ENCODE measurements at regions not wholly inside any gene's neighbourhood (a gene's known extent, or its start where the extent isn't known, plus 50 kb on each side); places are given as distances from the start of the nearest gene placed in this dataset.
A peak's percentile ranks its signal among the peaks of the same experiment; 100 is the strongest.

DNA sequence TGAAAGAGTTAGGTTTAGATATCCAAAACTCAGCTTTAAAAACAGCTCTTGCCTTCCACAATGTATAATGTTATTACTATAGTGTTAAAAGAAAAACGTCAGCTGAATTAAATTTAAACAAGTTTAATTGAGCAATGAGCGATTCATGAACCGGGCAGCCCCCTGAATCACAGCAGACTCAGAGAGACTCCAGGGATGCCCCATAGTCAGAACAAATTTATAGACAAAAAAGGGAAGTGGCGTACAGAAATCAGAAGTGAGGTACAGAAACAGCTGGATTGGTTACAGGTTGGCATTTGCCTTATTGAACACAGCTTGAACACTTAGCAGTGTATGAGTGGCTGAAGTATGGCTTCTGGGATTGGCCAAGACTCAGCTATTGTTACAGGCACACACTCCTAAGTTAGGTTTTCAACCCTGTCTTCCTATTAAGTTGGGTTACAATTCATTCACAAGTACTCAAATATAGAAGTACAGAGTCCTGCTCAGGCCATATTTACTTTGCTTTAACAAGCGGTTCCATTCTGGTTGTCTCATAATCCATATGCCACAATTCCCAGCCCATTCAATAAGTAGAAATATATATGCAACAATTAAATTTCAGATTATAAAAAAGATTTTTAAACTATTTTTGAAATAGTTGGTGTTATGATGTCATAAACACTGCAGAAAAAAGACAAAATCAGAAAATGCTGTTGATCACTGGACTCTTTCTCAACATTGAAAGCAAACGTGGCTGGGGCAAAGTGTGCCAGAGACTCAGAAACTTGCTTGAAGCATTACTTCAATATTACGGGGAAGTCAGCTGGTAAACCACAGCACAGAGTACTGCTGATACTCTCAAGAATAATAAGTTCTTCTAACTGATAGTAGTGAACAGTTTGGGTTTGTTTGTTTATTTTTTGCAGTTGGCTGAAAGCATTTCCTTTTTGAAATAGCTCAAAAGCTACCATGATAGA lies 459.7 kb downstream of the RAB28 start:
- H3K4me1 Mint-ChIP-seq (ENCODE audit: low read depth) = no peaks in the 10 kb centered on the region
- no peak overlapping the region for H3K27ac Mint-ChIP-seq
- ATAC-seq (replicated peaks in 1 of 2) (no peak), DNase-seq (no peak)
- H3K9me3 Mint-ChIP-seq = peaks cover 5% of the 10 kb centered on the region in 2 donors
- no peaks in the 10 kb centered on the region for H3K36me3 Mint-ChIP-seq (ENCODE audit: insufficient read depth in 2 of 2)
- H3K4me3 Mint-ChIP-seq = no peak overlapping the region
- no peaks in the 10 kb centered on the region for H3K27me3 Mint-ChIP-seq (ENCODE audit: low read depth)

DNA sequence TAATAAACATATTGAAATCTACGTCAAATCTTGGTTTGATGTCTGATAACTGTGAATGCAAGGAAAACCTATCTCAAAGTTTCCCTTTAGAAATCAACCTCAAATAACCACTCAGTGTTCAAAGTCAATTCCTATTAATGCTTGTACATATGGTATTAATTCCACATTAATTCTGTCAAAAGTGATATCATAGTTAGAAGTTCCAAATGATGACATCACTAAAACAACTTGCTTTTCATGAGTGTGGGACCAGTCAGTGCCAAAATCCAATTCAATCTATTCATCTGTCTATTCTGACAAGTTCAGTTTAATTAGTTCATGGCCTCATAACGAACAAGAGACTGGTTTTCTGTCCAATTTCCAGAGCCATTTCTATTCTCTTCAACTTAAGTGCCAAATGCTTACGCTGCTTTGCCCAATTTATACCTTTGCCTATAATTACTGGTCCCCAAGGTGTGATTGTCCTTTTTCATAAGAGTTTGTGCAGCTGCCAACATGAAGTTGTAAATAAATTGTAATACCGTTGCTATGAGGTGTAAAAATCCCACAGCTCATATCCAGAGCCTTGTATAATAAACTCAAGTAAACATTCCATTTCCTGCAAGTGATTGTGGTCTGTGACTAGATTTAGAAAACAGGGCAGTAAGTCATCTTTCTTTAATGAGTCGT lies 476.2 kb downstream of the RAB28 start:
- Mint-ChIP-seq H3K27me3 (ENCODE audit: low read depth) (no peaks in the 10 kb centered on the region), H3K36me3 (ENCODE audit: insufficient read depth in 2 of 2) (peaks cover 0 to 2% of the 10 kb centered on the region in 2 donors), H3K4me1 (ENCODE audit: low read depth) (no peaks in the 10 kb centered on the region), H3K9me3 (peaks cover 3 to 5% of the 10 kb centered on the region in 2 donors), H3K4me3 (no peak overlapping the region), H3K27ac (no peak overlapping the region)
- no peak for DNase-seq
- no peak for ATAC-seq (replicated peaks in 1 of 2)

DNA sequence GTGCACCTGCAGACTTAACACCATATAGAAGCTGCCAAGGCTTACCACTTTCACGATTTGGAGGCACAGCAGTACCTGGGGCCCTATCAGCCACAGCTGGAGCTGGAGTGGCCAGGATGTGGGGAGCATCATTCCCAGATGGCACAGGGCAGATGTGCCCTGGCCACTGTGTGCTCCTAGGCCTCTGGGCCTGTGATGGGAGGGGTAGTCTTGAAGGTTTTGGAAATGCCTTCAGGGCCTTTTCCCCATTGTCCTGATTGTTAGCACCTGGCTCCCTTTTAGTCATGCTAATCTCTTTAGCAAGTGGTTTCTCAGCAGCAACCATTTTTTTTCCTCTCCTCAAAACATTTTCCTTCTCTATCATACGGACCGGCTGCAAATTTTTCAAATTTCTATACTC lies 490.2 kb downstream of the RAB28 start:
- no peaks in the 10 kb centered on the region for H3K4me1 Mint-ChIP-seq (ENCODE audit: low read depth)
- no peaks in the 10 kb centered on the region for H3K27me3 Mint-ChIP-seq (ENCODE audit: low read depth)
- ATAC-seq (replicated peaks in 1 of 2) (no peak), DNase-seq (no peak)
- H3K4me3 Mint-ChIP-seq = no peak overlapping the region
- no peak overlapping the region for H3K27ac Mint-ChIP-seq
- H3K36me3 Mint-ChIP-seq (ENCODE audit: insufficient read depth in 2 of 2) = peaks cover 0 to 7% of the 10 kb centered on the region in 2 donors
- H3K9me3 Mint-ChIP-seq = peaks cover 12 to 17% of the 10 kb centered on the region in 2 donors

DNA sequence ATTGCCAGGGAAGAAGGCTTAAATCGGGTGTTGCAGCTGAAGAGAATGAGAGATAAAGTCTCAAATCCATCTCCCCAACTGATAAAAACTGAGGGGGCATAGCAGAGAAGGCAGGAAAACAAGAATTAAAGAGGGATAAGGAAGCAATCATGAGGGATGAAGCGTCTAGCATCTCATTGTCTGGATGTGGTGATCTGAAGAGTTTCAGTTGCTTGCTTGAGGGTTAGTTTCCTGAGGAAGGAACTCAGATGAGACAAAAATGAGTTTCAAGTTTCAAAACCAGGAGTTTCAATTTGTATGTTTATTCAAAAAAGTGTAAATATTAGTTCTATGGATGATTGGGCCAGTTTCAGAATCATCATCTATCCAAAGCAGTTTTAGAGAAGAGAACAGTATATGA lies 496.9 kb downstream of the RAB28 start:
- no peak for DNase-seq
- Mint-ChIP-seq H3K4me3 (no peak overlapping the region), H3K36me3 (ENCODE audit: insufficient read depth in 2 of 2) (peaks cover 0 to 1% of the 10 kb centered on the region in 2 donors), H3K9me3 (peaks cover 4 to 9% of the 10 kb centered on the region in 2 donors), H3K27ac (no peak overlapping the region), H3K27me3 (ENCODE audit: low read depth) (no peaks in the 10 kb centered on the region), H3K4me1 (ENCODE audit: low read depth) (no peaks in the 10 kb centered on the region)
- no peak for ATAC-seq (replicated peaks in 1 of 2)

DNA sequence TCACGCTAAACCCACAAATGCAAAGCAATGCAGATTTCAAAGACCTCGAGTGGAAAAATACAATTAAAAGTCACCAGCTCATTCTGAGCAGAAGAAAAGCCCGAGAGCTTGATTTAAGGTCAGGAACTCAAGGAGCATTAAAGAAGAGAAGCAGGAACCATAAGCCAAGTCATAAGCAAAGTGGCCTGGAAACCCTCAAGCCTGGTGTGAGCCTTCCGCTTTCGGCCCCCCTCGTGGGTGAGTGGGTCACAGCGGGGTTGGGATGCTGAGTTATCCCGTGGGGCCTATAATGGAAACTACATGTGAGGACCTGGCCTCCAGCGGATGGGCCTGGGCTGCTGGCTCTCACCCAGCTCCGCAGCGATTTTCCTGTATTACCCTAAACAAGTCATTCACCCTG lies 504.3 kb downstream of the RAB28 start:
- H3K27me3 Mint-ChIP-seq (ENCODE audit: low read depth) = no peaks in the 10 kb centered on the region
- ATAC-seq (replicated peaks in 1 of 2) (no peak), DNase-seq (no peak)
- peaks cover 2% of the 10 kb centered on the region in 2 donors for H3K9me3 Mint-ChIP-seq
- H3K4me1 Mint-ChIP-seq (ENCODE audit: low read depth) = no peaks in the 10 kb centered on the region
- H3K4me3 Mint-ChIP-seq = no peak overlapping the region
- H3K36me3 Mint-ChIP-seq (ENCODE audit: insufficient read depth in 2 of 2) = no peaks in the 10 kb centered on the region
- no peak overlapping the region for H3K27ac Mint-ChIP-seq

DNA sequence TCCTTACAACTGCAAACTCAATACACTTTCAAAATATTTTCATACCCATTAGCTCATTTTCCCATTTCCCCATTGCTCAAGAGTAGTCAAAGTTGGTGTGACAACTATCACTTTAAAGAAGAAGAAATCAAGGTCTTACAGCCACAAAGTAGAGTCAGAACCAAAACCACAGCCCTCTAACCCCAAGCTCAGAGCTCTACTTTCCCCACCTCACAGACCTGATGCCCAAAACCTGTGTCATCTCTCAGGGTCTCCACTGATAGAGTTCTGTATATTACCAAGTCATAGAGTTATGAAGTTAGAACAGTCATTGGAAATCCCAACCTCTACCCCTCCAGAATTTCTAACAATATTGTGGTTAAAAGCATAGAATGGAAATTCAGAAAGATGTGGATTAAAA lies 505.8 kb downstream of the RAB28 start:
- H3K4me1 Mint-ChIP-seq (ENCODE audit: low read depth) = no peaks in the 10 kb centered on the region
- no peak for ATAC-seq (replicated peaks in 1 of 2)
- no peak overlapping the region for H3K27ac Mint-ChIP-seq
- no peaks in the 10 kb centered on the region for H3K27me3 Mint-ChIP-seq (ENCODE audit: low read depth)
- no peak for DNase-seq
- H3K4me3 Mint-ChIP-seq = no peak overlapping the region
- peaks cover 2% of the 10 kb centered on the region in 2 donors for H3K9me3 Mint-ChIP-seq
- H3K36me3 Mint-ChIP-seq (ENCODE audit: insufficient read depth in 2 of 2) = no peaks in the 10 kb centered on the region

GRCh38 chr4:12975511-12975910 lies 508.6 kb downstream of the RAB28 start:
- Mint-ChIP-seq H3K4me1 (ENCODE audit: low read depth) (no peaks in the 10 kb centered on the region), H3K4me3 (no peak overlapping the region), H3K9me3 (peaks cover 0 to 2% of the 10 kb centered on the region in 2 donors), H3K27ac (peak overlapping the region; percentile 5), H3K27me3 (ENCODE audit: low read depth) (no peaks in the 10 kb centered on the region), H3K36me3 (ENCODE audit: insufficient read depth in 2 of 2) (no peaks in the 10 kb centered on the region)
- DNase-seq (no peak), ATAC-seq (replicated peaks in 1 of 2) (no peak)

GRCh38 chr4:12973522-12973921 lies 510.6 kb downstream of the RAB28 start:
- no peaks in the 10 kb centered on the region for H3K36me3 Mint-ChIP-seq (ENCODE audit: insufficient read depth in 2 of 2)
- H3K9me3 Mint-ChIP-seq = peaks cover 0 to 2% of the 10 kb centered on the region in 2 donors
- H3K27me3 Mint-ChIP-seq (ENCODE audit: low read depth) = no peaks in the 10 kb centered on the region
- no peak overlapping the region for H3K27ac Mint-ChIP-seq
- ATAC-seq (replicated peaks in 1 of 2) = no peak
- DNase-seq = no peak
- H3K4me1 Mint-ChIP-seq (ENCODE audit: low read depth) = no peaks in the 10 kb centered on the region
- no peak overlapping the region for H3K4me3 Mint-ChIP-seq

DNA sequence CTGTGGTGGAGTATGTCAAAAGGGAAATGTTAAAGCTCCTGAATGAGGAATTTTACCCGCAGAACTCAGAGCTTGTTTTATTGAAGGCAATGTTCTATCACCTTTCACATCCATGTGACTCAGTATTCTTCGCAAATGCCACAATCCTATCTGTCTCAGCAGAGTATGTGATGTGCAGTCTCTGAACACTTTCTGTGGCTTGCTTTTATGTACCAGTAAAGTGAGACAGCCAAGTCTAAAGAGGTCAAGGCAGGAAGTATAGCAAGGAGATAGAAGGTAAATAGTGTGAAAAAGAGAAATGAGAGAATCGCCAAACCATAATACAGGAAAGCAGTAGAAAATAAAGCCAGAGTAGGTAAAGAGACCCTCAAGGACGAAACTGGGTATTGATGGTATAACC lies 515.8 kb downstream of the RAB28 start:
- DNase-seq (no peak), ATAC-seq (replicated peaks in 1 of 2) (no peak)
- no peaks in the 10 kb centered on the region for H3K27me3 Mint-ChIP-seq (ENCODE audit: low read depth)
- H3K36me3 Mint-ChIP-seq (ENCODE audit: insufficient read depth in 2 of 2) = peaks cover 0 to 2% of the 10 kb centered on the region in 2 donors
- H3K9me3 Mint-ChIP-seq = peaks cover 0 to 1% of the 10 kb centered on the region in 2 donors
- no peaks in the 10 kb centered on the region for H3K4me1 Mint-ChIP-seq (ENCODE audit: low read depth)
- H3K4me3 Mint-ChIP-seq = no peak overlapping the region
- no peak overlapping the region for H3K27ac Mint-ChIP-seq

GRCh38 chr4:12966726-12967125 lies 517.4 kb downstream of the RAB28 start:
- Mint-ChIP-seq H3K27me3 (ENCODE audit: low read depth) (no peaks in the 10 kb centered on the region), H3K4me1 (ENCODE audit: low read depth) (no peaks in the 10 kb centered on the region), H3K36me3 (ENCODE audit: insufficient read depth in 2 of 2) (peaks cover 0 to 2% of the 10 kb centered on the region in 2 donors), H3K27ac (no peak overlapping the region), H3K9me3 (peaks cover 0 to 1% of the 10 kb centered on the region in 2 donors), H3K4me3 (no peak overlapping the region)
- DNase-seq (no peak), ATAC-seq (replicated peaks in 1 of 2) (no peak)

DNA sequence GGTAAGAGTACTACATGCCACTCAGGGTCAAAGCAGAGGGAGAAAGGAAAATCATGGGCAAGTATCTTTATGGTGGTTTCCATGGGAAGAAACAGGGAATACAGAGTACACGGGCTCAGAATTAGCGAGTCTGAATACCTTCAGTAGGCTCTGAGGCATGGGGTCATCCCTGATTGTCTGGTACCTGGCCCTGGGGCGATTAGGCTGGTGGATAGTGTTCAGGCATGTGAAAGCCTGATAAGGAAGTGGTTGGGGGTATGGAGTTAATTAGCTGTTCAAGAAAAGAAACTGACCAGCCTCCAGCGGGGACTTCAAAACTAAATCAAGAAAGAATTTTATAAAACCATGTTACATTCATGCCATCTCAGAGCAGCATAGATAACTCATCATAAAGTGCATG lies 518.8 kb downstream of the RAB28 start:
- Mint-ChIP-seq H3K4me3 (no peak overlapping the region), H3K27ac (no peak overlapping the region), H3K27me3 (ENCODE audit: low read depth) (no peaks in the 10 kb centered on the region), H3K9me3 (peaks cover 0 to 1% of the 10 kb centered on the region in 2 donors), H3K4me1 (ENCODE audit: low read depth) (no peaks in the 10 kb centered on the region), H3K36me3 (ENCODE audit: insufficient read depth in 2 of 2) (peaks cover 0 to 2% of the 10 kb centered on the region in 2 donors)
- ATAC-seq (replicated peaks in 1 of 2) = no peak
- DNase-seq = no peak

- Mint-ChIP-seq H3K27ac (no peak overlapping the region), H3K27me3 (ENCODE audit: low read depth) (no peaks in the 10 kb centered on the region), H3K4me1 (ENCODE audit: low read depth) (no peaks in the 10 kb centered on the region), H3K9me3 (peaks cover 0 to 1% of the 10 kb centered on the region in 2 donors), H3K4me3 (no peak overlapping the region), H3K36me3 (ENCODE audit: insufficient read depth in 2 of 2) (peaks cover 0 to 2% of the 10 kb centered on the region in 2 donors)
- DNase-seq = no peak
- ATAC-seq (replicated peaks in 1 of 2) = no peak
Measured at GRCh38 chr4:12963912-12964311, 520.2 kb downstream of the RAB28 start.

DNA sequence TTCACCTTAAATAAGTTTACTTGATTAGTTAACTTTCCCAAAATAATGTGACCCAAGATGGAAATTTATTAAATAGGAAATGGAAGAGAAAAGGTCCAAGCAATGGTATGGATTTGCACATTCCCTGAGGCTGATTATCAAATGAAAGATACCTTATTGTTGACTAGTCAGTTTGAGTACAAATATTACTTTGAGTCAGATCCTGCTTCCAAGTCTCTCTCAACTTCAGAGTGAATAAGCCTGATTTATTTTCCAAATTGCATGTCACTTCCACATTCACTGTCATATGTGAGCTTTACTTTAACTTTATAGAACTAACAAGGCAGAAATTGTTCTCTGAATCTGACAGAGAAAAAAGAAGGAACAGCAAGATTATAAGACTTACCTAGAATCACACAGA lies 520.8 kb downstream of the RAB28 start:
- Mint-ChIP-seq H3K4me3 (no peak overlapping the region), H3K4me1 (ENCODE audit: low read depth) (no peaks in the 10 kb centered on the region), H3K27ac (no peak overlapping the region), H3K36me3 (ENCODE audit: insufficient read depth in 2 of 2) (peaks cover 0 to 2% of the 10 kb centered on the region in 2 donors), H3K27me3 (ENCODE audit: low read depth) (no peaks in the 10 kb centered on the region), H3K9me3 (peaks cover 0 to 1% of the 10 kb centered on the region in 2 donors)
- ATAC-seq (replicated peaks in 1 of 2) (no peak), DNase-seq (no peak)
